GM23248 (cell line): ENCODE measurements at regions not wholly inside any gene's neighbourhood (a gene's known extent, or its start where the extent isn't known, plus 50 kb on each side); places are given as distances from the start of the nearest gene placed in this dataset.
A peak's percentile ranks its signal among the peaks of the same experiment; 100 is the strongest.

Experiments used
- DNase-seq: peaks from one replicate; pipeline ENCODE4 v3.0.0-alpha.2; 2015
- H2AFZ ChIP-seq: fragments of 200-600 bp; sonication (generic); 2 replicates; pipeline ENCODE4 v1.6.1; 2016; ENCODE audit warnings: antibody characterized with exemption
- H3F3A ChIP-seq: fragments of 200-600 bp; sonication (generic); 2 replicates; pipeline ENCODE4 v1.6.1; 2016; ENCODE audit warnings: mild to moderate bottlenecking, antibody characterized with exemption, mixed run types; ENCODE audit not compliant: insufficient read depth
- H3K27ac ChIP-seq: fragments of 200-600 bp; sonication (generic); 2 replicates; pipeline ENCODE4 v1.5.1; 2016; ENCODE audit warnings: mild to moderate bottlenecking
- H3K27me3 ChIP-seq: fragments of 200-600 bp; sonication (generic); replicated peaks from 2 replicates; pipeline ENCODE4 v1.6.1; 2016; ENCODE audit warnings: mild to moderate bottlenecking; ENCODE audit not compliant: insufficient read depth
- H3K36me3 ChIP-seq: fragments of 200-600 bp; sonication (generic); 2 replicates; pipeline ENCODE4 v1.6.1; 2016; ENCODE audit warnings: low read depth, mild to moderate bottlenecking
- H3K4me1 ChIP-seq: fragments of 200-600 bp; sonication (generic); 2 replicates; pipeline ENCODE4 v1.6.1; 2016; ENCODE audit warnings: mild to moderate bottlenecking; ENCODE audit not compliant: insufficient read depth
- H3K4me2 ChIP-seq: fragments of 200-600 bp; sonication (generic); one replicate; pipeline ENCODE4 v1.6.1; 2016; ENCODE audit warnings: mild to moderate bottlenecking; ENCODE audit not compliant: unreplicated experiment
- H3K4me3 ChIP-seq: fragments of 200-600 bp; sonication (generic); 2 replicates; pipeline ENCODE4 v1.5.1; 2016; ENCODE audit warnings: mild to moderate bottlenecking
- H3K79me2 ChIP-seq: fragments of 200-600 bp; sonication (generic); 2 replicates; pipeline ENCODE4 v1.6.1; 2016; ENCODE audit warnings: mild to moderate bottlenecking; ENCODE audit not compliant: insufficient read depth
- H3K9ac ChIP-seq: fragments of 200-600 bp; sonication (generic); 2 replicates; pipeline ENCODE4 v1.6.1; 2016; ENCODE audit warnings: mild to moderate bottlenecking
- H3K9me2 ChIP-seq: fragments of 200-600 bp; sonication (generic); 2 replicates; pipeline ENCODE4 v1.6.1; 2016; ENCODE audit warnings: mixed run types, mild to moderate bottlenecking, moderate library complexity; ENCODE audit not compliant: insufficient read depth
- H3K9me3 ChIP-seq: fragments of 200-600 bp; sonication (generic); one replicate; pipeline ENCODE4 v1.6.1; 2017; ENCODE audit warnings: low read depth
- H4K20me1 ChIP-seq: fragments of 200-600 bp; sonication (generic); 2 replicates; pipeline ENCODE4 v1.6.0; 2016; ENCODE audit not compliant: insufficient read depth
- EZH2 ChIP-seq: fragments of 200-600 bp; sonication (generic); IDR thresholded peaks from 2 replicates; pipeline ENCODE4 v1.6.1; 2018; ENCODE audit warnings: antibody characterized with exemption, mild to moderate bottlenecking; ENCODE audit not compliant: insufficient read depth, poor library complexity, severe bottlenecking
- EZH2phosphoT487 ChIP-seq: fragments of 200-600 bp; sonication (generic); IDR thresholded peaks from 2 replicates; pipeline ENCODE4 v1.6.1; 2018; ENCODE audit warnings: antibody characterized with exemption, moderate library complexity, mild to moderate bottlenecking, low read depth; ENCODE audit not compliant: insufficient read depth
- WGBS, 2 experiments: methylation state at CpG; one replicate each; pipeline ENCODE4 v1.1.6; 2015 to 2017; ENCODE audit warnings: low lambda C conversion rate in 2 of 2, low coverage in 1 of 2; ENCODE audit errors: missing lambda C conversion rate in 2 of 2; 5-methylcytosine and 5-hydroxymethylcytosine counted together
- in situ Hi-C: fragments of 300-500 bp; cut with MboI; formaldehyde crosslinking; loops from 2 replicates; pipeline ENCODE4 v1.15.0; 2020

GRCh38 chr4:110305455-110305854, 107.0 kb upstream of the ELOVL6 start:
- H3K4me1 ChIP-seq, result no peaks in the 10 kb centered on the region
- in situ Hi-C loops, result loop anchor here (25.0 kb wide), 1 partner anchor 293 kb away; no protein-coding TSS in a partner anchor
- no peaks in the 10 kb centered on the region for H3K9me2 ChIP-seq
- no peaks in the 10 kb centered on the region for H3K36me3 ChIP-seq
- no peaks in the 10 kb centered on the region for H3K79me2 ChIP-seq
- H2AFZ ChIP-seq, result no peak overlapping the region
- H3K27ac ChIP-seq, result no peak overlapping the region
- WGBS, 2 experiments, result 39 to 42% methylated on average over 4 of the region's 4 CpGs
- no peak overlapping the region for H3K4me3 ChIP-seq
- DNase-seq, result no peak
- H3F3A ChIP-seq, result no peaks in the 10 kb centered on the region
- H4K20me1 ChIP-seq, result no peaks in the 10 kb centered on the region
- H3K9me3 ChIP-seq, result no peaks in the 10 kb centered on the region
- H3K27me3 ChIP-seq, result peaks cover 5% of the 10 kb centered on the region; the same call in 1 of the 2 replicates
- no peak overlapping the region for H3K9ac ChIP-seq
- no peak overlapping the region for H3K4me2 ChIP-seq
- TF ChIP-seq EZH2phosphoT487 (no peak), EZH2 (no peak)

DNA sequence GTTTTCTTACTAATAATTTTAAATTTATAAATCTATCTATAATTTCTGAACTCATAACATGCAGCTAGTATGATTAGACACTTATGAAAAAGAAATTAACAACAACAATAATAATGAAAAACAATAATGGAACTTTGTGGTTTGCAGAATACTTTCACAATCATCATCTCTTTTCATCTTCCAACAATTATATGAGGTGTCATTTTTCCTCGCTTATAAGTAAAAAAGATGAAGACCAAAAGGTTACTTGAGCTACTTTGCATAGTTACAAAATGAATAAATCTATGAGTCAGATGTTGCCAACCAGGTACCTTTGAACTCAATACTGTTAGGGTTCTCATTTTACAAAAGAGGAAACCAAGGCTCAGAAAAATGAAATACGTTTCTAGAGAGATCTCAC, 98.5 kb upstream of the ELOVL6 start:
- WGBS, 2 experiments, result 25 to 29% methylated on average over 2 of the region's 2 CpGs
- Histone ChIP-seq H3K79me2 (no peaks in the 10 kb centered on the region), H3K27me3 (peaks cover 25% of the 10 kb centered on the region; the same call in 1 of the 2 replicates)

DNA sequence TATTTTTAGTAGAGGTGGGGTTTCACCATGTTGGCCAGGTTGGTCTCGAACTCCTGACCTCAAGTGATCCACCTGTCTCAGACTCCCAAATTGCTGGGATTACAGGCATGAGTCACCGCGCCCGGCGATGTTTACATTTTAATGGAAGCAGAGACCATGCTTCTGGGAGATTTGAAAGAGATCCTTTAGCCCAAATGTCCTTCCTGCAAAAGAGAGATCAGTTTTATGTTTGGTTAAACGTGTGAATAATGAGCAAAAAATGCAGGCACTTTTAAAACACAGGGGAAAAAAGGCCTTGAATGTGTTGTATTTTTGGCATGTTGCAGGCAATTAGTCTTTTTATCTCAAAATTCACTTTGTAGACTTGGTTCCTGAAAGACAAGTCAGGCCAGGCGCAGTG, 95.8 kb upstream of the ELOVL6 start:
- Histone ChIP-seq H3K9me2 (no peaks in the 10 kb centered on the region), H4K20me1 (no peaks in the 10 kb centered on the region), H3K4me2 (no peak overlapping the region), H3K9ac (no peak overlapping the region), H3K27me3 (peaks cover 25% of the 10 kb centered on the region; the same call in 1 of the 2 replicates), H3K4me1 (no peaks in the 10 kb centered on the region), H3K79me2 (no peaks in the 10 kb centered on the region), H3F3A (no peaks in the 10 kb centered on the region), H3K9me3 (no peaks in the 10 kb centered on the region), H2AFZ (no peak overlapping the region), H3K27ac (no peak overlapping the region), H3K4me3 (no peak overlapping the region), H3K36me3 (no peaks in the 10 kb centered on the region)
- in situ Hi-C loops, result no loop called here
- 79 to 80% methylated on average over 7 of the region's 7 CpGs for WGBS, 2 experiments
- DNase-seq, result peak; percentile 21
- TF ChIP-seq EZH2 (no peak), EZH2phosphoT487 (no peak)

More for the DNA sequence above, 98.5 kb upstream of the ELOVL6 start:
- no peak for DNase-seq
- Histone ChIP-seq H3K27ac (no peak overlapping the region), H4K20me1 (no peaks in the 10 kb centered on the region), H3K36me3 (no peaks in the 10 kb centered on the region), H3F3A (no peaks in the 10 kb centered on the region), H3K9ac (no peak overlapping the region), H2AFZ (no peak overlapping the region), H3K9me3 (no peaks in the 10 kb centered on the region), H3K9me2 (no peaks in the 10 kb centered on the region), H3K4me3 (no peak overlapping the region), H3K4me1 (no peaks in the 10 kb centered on the region), H3K4me2 (no peak overlapping the region)
- in situ Hi-C loops, result no loop called here
- TF ChIP-seq EZH2 (no peak), EZH2phosphoT487 (no peak)

- no peak overlapping the region for H3K9ac ChIP-seq
- no peaks in the 10 kb centered on the region for H3K9me3 ChIP-seq
- H3K27ac ChIP-seq, result no peak overlapping the region
- in situ Hi-C loops, result no loop called here
- H3K4me1 ChIP-seq, result no peaks in the 10 kb centered on the region
- WGBS, 2 experiments, result 79 to 81% methylated on average over 23 of the region's 23 CpGs
- no peaks in the 10 kb centered on the region for H3K79me2 ChIP-seq
- H3K4me3 ChIP-seq, result no peak overlapping the region
- no peaks in the 10 kb centered on the region for H3F3A ChIP-seq
- H3K9me2 ChIP-seq, result no peaks in the 10 kb centered on the region
- no peak for TF ChIP-seq EZH2phosphoT487
- H2AFZ ChIP-seq, result no peak overlapping the region
- H3K27me3 ChIP-seq, result peaks cover 30% of the 10 kb centered on the region; the same call in 1 of the 2 replicates
- no peaks in the 10 kb centered on the region for H4K20me1 ChIP-seq
- no peaks in the 10 kb centered on the region for H3K36me3 ChIP-seq
- no peak overlapping the region for H3K4me2 ChIP-seq
- no peak for DNase-seq
Observed at GRCh38 chr4:110292994-110293744, 94.8 kb upstream of the ELOVL6 start.
